ENCODE measurements at regions not wholly inside any gene's neighbourhood (a gene's known extent, or its start where the extent isn't known, plus 50 kb on each side); places are given as distances from the start of the nearest gene placed in this dataset.

DNA sequence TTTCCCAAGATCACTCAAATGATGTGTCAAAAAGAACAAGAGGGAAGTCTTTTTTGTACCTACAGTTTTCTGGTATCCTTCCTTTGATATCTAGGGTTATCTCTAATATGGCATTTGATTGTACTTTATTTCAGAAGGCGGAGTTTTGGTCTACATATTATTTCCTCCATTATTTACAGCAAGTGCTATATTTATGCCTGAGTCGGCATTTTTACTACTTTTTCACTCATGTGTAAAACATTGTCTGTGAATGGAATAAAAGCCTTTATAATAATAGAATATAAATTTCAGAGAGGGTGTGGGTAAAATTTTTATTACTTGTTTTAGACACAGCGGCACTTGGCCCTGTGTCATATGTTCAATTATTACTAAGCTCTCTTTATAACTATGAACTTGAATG, 398.4 kb downstream of the BCKDHB start:
- Histone ChIP-seq H3K4me1 (ENCODE audit: control insufficient read depth in 4 of 4, insufficient read depth in 4 of 4, low read length in 3 of 4) (peaks cover 3 to 14% (median 7%) of the 10 kb centered on the region in 4 donors), H3K4me3 (ENCODE audit: low read depth in 1 of 3, low read length in 3 of 3) (no peak overlapping the region), H3K9me3 (ENCODE audit: control insufficient read depth in 4 of 4, low read length in 3 of 4) (no peaks in the 10 kb centered on the region), H3K27ac (ENCODE audit: low read depth in 1 of 2, low read length in 2 of 2) (no peak overlapping the region), H3K36me3 (ENCODE audit: control insufficient read depth in 4 of 4, insufficient read depth in 3 of 4, low read depth in 1 of 4, low read length in 3 of 4) (no peaks in the 10 kb centered on the region), H3K27me3 (ENCODE audit: control insufficient read depth in 4 of 4, insufficient read depth in 4 of 4, low read length in 3 of 4) (no peaks in the 10 kb centered on the region), H3K9ac (ENCODE audit: low read depth in 1 of 2, low read length in 2 of 2) (no peak overlapping the region)
- WGBS, result 92% methylated on average over 3 of the region's 3 CpGs
- DNase-seq (ENCODE audit: low spot score), result no peak
- no peak for TF ChIP-seq JUND (IDR thresholded peaks at IDR 0.05)
- TF ChIP-seq, protein P1, sequence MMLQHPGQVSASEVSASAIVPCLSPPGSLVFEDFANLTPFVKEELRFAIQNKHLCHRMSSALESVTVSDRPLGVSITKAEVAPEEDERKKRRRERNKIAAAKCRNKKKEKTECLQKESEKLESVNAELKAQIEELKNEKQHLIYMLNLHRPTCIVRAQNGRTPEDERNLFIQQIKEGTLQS (IDR thresholded peaks at IDR 0.05), result no peak
- TF ChIP-seq FOXA1 (IDR thresholded peaks at IDR 0.05), result no peak
- TF ChIP-seq RXRA (IDR thresholded peaks at IDR 0.05), result no peak
- TF ChIP-seq HNF4G (IDR thresholded peaks at IDR 0.05), result no peak
- TF ChIP-seq FOXA2 (IDR thresholded peaks at IDR 0.05), result no peak
- no peak for TF ChIP-seq HNF4A (conservative IDR thresholded peaks at IDR 0.05)
- TF ChIP-seq EGR1 (IDR thresholded peaks at IDR 0.05; ENCODE audit: low read depth in 2 of 2), result no peak
- TF ChIP-seq, protein P2, sequence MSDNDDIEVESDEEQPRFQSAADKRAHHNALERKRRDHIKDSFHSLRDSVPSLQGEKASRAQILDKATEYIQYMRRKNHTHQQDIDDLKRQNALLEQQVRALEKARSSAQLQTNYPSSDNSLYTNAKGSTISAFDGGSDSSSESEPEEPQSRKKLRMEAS (IDR thresholded peaks at IDR 0.05), result no peak
- no peak for TF ChIP-seq GABPA (IDR thresholded peaks at IDR 0.05 in 1 of 2, conservative IDR thresholded peaks at IDR 0.05 in 1 of 2)

DNA sequence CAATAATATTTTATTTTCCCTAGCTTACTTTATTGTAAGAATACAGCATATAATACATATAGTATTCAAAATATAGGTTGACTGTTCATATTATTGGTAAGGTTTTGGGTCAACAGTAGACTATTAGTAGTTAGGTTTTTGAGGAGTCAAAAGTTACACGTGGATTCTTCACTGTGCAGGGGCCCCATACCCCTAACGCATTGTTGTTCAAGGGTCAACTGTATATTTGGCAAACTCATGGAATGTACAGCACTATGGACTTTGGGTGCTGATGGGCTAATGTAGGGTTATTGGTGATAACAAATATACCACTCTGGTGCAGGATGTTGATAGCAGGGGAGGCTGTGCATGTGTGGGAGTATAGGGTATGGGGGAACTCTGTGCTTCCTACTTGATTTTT, 397.2 kb downstream of the BCKDHB start:
- peaks cover 0 to 5% (median 1%) of the 10 kb centered on the region in 4 donors for H3K4me1 ChIP-seq (ENCODE audit: control insufficient read depth in 4 of 4, insufficient read depth in 4 of 4, low read length in 3 of 4)
- no peak for DNase-seq (ENCODE audit: low spot score)
- H3K27ac ChIP-seq (ENCODE audit: low read depth in 1 of 2, low read length in 2 of 2), result no peak overlapping the region
- no peaks in the 10 kb centered on the region for H3K9me3 ChIP-seq (ENCODE audit: control insufficient read depth in 4 of 4, low read length in 3 of 4)
- TF ChIP-seq GABPA (IDR thresholded peaks at IDR 0.05 in 1 of 2, conservative IDR thresholded peaks at IDR 0.05 in 1 of 2) (no peak), FOXA2 (IDR thresholded peaks at IDR 0.05) (no peak), JUND (IDR thresholded peaks at IDR 0.05) (no peak), FOXA1 (IDR thresholded peaks at IDR 0.05) (no peak), RXRA (IDR thresholded peaks at IDR 0.05) (no peak), EGR1 (IDR thresholded peaks at IDR 0.05; ENCODE audit: low read depth in 2 of 2) (no peak), HNF4G (IDR thresholded peaks at IDR 0.05) (no peak), YY1 (IDR thresholded peaks at IDR 0.05) (no peak), RAD21 (IDR thresholded peaks at IDR 0.05) (no peak)
- TF ChIP-seq, protein P3, sequence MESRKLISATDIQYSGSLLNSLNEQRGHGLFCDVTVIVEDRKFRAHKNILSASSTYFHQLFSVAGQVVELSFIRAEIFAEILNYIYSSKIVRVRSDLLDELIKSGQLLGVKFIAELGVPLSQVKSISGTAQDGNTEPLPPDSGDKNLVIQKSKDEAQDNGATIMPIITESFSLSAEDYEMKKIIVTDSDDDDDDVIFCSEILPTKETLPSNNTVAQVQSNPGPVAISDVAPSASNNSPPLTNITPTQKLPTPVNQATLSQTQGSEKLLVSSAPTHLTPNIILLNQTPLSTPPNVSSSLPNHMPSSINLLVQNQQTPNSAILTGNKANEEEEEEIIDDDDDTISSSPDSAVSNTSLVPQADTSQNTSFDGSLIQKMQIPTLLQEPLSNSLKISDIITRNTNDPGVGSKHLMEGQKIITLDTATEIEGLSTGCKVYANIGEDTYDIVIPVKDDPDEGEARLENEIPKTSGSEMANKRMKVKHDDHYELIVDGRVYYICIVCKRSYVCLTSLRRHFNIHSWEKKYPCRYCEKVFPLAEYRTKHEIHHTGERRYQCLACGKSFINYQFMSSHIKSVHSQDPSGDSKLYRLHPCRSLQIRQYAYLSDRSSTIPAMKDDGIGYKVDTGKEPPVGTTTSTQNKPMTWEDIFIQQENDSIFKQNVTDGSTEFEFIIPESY (IDR thresholded peaks at IDR 0.05), result no peak
- TF ChIP-seq, protein P4, sequence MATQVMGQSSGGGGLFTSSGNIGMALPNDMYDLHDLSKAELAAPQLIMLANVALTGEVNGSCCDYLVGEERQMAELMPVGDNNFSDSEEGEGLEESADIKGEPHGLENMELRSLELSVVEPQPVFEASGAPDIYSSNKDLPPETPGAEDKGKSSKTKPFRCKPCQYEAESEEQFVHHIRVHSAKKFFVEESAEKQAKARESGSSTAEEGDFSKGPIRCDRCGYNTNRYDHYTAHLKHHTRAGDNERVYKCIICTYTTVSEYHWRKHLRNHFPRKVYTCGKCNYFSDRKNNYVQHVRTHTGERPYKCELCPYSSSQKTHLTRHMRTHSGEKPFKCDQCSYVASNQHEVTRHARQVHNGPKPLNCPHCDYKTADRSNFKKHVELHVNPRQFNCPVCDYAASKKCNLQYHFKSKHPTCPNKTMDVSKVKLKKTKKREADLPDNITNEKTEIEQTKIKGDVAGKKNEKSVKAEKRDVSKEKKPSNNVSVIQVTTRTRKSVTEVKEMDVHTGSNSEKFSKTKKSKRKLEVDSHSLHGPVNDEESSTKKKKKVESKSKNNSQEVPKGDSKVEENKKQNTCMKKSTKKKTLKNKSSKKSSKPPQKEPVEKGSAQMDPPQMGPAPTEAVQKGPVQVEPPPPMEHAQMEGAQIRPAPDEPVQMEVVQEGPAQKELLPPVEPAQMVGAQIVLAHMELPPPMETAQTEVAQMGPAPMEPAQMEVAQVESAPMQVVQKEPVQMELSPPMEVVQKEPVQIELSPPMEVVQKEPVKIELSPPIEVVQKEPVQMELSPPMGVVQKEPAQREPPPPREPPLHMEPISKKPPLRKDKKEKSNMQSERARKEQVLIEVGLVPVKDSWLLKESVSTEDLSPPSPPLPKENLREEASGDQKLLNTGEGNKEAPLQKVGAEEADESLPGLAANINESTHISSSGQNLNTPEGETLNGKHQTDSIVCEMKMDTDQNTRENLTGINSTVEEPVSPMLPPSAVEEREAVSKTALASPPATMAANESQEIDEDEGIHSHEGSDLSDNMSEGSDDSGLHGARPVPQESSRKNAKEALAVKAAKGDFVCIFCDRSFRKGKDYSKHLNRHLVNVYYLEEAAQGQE (IDR thresholded peaks at IDR 0.05), result no peak
- TF ChIP-seq, protein P2 (IDR thresholded peaks at IDR 0.05), result no peak
- TF ChIP-seq, protein P1 (IDR thresholded peaks at IDR 0.05), result no peak
- no peak overlapping the region for H3K4me3 ChIP-seq (ENCODE audit: low read depth in 1 of 3, low read length in 3 of 3)
- 68% methylated on average over 2 of the region's 2 CpGs for WGBS
- H3K9ac ChIP-seq (ENCODE audit: low read depth in 1 of 2, low read length in 2 of 2), result no peak overlapping the region
- no peaks in the 10 kb centered on the region for H3K27me3 ChIP-seq (ENCODE audit: control insufficient read depth in 4 of 4, insufficient read depth in 4 of 4, low read length in 3 of 4)
- no peaks in the 10 kb centered on the region for H3K36me3 ChIP-seq (ENCODE audit: control insufficient read depth in 4 of 4, insufficient read depth in 3 of 4, low read depth in 1 of 4, low read length in 3 of 4)
